GM04503 (cell line): ENCODE measurements at regions not wholly inside any gene's neighbourhood (a gene's known extent, or its start where the extent isn't known, plus 50 kb on each side); places are given as distances from the start of the nearest gene placed in this dataset.

Experiments
- DNase-seq: peaks from one replicate; pipeline ENCODE4 v3.0.0-alpha.2; 2012; ENCODE audit warnings: low read depth

DNA sequence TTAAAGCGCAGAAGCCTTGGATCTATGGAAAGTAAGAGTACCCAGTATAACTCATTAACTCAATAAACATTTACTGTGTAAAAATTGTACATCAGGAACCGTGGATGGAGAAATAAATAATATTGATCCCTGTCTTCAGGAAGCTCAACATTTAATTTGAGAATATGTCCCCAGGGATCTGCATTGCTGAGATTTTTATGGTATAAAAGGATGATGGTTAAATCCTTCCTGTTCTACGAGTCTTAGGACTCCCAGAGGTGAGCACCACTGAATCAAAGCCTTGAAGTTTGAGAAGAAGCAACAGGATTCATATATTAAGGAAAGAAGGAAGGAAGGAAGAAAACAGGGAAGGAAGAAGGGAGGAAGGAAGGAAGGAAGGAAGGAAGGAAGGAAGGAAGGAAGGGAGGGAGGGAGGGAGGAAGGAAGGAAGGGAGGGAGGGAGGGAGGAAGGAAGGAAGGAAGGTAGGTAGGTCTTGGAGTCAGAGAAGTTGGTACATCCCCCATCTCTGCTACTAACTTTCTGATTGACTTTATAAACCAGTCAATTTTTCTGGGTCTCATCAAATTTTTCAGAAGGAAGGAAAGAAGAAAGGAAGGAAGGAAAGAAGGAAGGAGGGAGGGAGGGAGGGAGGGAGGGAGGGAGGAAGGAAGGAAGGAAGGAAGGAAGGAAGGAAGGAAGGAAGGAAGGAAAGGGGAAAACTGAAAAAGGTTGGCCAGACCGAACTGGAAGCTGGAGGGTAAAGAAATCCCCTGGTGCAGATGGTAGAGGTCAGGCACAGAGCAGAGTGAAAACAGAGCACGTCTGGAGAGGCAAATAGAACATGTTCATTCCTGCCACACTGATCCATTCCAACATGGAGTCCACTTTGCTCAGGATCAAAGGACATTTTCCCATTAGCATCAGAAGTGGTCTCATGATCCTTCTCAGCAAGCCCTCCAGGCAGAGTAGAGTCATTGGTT is 422.2 kb upstream of the CDH11 start:
- no peak for DNase-seq

DNA sequence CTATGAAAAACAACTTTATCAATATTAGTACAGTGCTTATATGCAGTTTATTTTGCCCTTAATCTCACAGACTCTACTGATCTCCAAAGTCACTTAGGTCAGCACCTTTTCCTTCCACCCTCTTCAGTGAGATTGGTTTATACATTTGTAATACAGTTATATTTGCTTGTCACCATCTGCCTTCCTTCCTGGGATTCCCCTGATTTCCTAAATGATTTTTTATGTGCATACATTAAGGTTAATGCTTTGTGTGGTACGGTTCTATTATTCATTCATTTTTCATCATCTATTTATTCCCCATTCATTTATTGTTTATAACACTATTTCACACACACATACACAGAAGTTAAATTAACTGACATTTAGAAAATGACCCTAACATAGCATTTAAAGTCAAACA is 419.8 kb upstream of the CDH11 start:
- DNase-seq, result no peak

DNA sequence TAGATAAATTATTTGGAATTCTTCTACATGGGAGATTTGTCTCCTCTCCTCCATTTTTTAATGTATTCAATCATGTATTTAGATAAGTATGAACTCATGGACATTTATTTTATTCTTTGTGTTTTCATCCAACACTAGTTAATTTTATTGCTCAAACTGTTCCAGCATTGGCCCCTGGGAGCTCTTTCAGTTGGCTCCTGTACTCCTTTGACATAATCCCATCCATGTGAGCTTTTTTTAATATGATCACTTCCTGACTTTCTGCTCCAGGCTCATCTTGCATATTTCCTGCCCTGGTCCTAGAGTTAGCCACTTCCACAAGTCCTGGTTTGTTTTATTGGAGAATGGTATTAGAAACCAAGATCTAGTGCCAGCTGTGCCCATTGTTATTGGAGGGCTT is 419.0 kb upstream of the CDH11 start:
- DNase-seq, result no peak

DNA sequence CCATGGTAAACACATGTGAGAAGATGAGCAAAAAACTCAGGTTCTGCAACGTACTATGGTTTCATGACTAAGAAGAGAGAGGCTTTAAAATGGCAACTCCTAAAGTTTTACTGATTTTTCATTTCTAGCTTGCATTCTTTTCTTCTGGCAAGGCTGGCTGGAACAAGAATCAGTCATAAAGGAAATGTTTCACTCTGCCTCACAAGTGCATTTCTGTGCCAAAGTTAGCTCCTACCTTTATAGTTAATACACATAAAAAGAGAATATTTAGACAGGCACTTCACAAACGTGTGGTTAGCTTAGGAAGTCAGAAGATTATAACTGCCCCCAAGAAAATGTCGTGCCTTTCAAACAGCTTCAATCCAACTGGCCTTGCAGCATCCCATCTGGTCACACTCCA is 417.1 kb upstream of the CDH11 start:
- peak; percentile 47 for DNase-seq

DNA sequence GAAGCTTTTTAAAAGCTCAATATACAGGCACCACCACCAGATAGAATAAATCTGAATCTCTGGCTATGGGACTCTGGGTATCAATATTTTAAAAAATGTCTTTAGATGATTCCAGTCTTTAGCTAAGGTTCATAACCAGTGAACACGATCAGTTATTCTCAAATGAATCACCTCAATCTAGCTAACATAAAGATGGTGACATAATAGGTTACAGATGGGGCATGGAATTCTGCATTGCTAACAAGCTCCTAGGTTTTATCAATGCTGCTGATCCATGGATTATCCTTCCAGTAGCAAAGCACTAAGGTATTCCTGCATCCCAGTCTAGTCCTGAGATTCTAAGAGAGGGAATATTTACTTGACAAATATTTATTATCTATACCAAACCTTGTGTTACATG is 415.5 kb upstream of the CDH11 start:
- DNase-seq, result no peak

DNA sequence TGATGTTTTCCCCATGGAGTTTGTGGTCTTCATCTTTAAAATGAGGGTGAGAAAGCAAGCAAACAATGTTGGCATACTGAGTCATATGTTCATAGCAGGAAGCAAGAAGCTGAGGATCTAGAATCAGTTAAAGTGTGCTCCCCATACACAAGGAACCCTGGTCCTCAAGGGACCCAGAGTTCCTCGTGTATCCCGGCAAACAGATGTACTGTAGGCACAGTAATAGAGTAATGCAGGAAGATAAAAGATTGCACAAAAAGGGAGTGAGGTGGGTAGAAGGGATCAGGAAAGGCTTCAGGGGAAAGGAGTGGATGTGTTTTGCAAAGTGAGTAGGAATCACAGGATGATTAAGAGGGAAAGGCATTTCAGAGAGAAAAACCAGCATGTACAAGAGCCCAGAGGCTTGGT is 412.3 kb upstream of the CDH11 start:
- no peak for DNase-seq

DNA sequence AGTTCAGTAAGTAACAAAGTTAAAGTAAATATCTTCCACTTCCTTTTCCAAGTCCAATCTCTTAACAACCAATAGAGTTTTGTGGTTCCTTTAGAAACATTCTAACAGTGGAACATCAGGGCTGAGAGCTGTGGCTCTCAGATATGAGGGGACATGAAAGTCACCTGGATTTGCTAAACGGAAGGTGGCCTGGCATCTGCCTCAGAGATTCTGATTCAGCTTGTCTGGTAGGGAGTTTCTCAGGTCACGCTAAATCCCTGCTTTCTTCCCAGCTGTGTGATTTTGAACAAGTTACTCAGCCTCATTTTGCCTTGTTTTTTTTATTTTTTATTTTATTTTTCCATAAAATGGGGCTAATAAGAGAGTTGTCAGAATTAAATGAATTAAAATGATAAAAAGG is 411.0 kb upstream of the CDH11 start:
- no peak for DNase-seq

DNA sequence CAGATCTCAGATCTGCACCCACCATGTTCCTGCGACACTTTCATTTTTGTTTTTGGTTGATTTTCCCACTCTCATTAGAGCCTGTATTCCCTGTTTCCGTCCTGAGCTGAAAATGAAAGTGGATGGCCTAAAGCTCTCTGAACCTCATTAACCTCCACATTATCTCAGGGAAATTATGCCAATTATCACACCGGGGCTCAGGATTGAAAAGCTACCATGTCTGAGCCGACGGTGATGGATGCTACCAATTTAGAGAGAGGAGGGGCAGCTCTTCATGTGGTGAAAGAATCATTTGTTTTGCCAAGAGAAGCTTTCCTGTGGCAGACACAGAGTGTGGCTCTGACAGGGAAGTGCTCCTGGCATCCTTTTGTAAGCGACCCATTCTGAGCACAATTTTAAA is 410.4 kb upstream of the CDH11 start:
- DNase-seq, result no peak

DNA sequence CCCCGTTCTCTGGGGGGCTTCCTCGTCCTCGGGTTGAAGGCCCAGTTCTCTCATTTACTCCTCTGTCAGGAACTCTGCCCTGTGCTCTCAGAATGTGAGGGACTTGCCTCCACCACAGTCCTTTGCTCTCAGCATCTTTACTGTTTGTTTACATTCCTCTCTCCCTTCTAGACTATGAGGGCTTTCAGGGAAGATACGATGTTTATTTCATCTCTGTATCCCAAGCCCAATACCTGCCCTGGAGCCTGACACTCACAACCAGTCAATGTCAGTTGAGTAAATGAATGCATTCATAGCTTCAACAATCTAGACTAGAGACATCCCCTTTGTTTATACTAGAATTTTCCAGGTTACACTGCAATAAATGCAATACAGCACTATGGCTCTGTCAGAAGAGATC is 409.6 kb upstream of the CDH11 start:
- DNase-seq, result no peak

DNA sequence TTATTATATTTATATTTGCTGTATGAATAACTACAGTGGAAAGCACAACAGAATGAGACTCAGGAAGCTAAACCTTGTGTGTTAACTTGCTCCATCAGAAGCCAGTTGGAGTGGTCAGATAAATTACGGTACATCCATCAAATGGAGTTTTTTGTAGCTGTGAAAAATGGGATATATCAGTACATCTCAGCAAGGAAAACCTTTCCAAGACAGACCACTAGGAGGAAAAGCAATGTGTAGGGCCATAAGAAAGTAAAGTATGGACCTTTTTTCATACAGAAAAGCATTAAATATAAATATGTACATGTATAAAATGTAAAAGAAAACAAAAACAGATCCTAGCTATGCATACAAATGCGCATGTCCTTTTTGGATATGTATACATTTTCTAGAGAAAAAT is 403.8 kb upstream of the CDH11 start:
- no peak for DNase-seq

DNA sequence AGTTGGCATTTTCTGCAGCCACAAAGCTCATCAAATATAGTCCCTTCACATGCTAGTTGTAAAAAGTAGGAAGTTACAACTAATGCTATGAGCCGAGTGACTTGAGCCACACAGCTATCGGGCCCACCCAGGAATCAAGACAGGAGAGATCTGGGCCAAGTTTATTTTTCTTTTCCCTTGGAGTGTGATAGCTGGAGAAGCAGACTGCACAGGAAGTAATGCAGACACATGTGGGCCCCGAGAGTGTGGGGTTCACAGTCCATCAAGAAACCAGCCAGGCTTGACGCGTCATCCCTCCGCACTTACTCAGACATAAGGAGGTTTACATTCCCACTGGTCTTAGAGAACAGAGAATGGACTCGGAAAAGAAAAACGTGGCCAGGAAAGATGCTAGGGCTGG is 403.1 kb upstream of the CDH11 start:
- DNase-seq, result no peak

DNA sequence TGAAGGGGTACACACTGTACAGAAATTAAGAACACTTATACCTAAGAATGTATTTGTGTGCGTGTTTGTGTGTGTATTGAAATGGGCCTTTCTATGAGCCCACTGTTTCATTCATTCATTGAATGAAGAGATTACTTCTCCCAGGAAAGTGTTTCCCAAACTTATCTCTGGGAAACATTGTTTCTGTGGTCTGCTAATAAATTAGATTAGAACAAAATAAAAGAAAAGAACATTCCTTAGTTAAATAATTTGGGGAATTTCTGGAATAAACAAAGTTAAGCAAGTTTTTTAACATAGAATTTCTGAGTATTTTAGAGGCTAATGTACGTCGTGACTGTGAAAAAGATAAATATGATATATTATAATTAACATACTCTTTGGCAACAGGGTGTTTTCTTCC is 402.4 kb upstream of the CDH11 start:
- no peak for DNase-seq

DNA sequence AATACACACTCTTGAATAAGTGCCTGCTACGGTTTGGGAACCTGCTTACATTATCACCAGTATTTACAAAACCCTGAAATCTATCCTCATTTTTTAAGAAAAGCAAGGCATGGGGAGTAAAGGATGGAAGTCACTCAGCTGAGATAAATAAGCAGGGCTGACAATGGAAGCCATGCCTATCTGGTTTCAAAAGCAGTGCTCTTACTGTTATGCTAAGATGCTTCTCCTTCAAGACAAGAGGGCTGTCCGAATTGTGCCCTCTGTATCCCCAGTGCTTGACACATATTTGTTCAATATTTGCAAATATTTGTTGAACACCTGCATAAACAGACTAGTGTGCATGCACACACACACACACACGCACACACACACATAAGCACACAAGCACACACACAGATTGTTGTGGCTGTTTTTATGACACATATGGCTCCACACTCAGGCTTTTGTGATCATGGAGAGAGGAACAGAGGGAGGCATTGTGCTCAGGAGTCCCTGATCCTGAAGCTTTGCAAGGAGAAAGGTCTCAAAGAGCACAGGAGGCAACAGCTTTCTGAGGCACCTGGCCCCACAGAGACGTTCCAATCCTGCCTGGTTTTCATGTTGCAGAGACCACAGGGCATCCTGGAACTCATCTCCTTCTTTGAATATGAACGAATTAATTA is 401.6 kb upstream of the CDH11 start:
- no peak for DNase-seq

DNA sequence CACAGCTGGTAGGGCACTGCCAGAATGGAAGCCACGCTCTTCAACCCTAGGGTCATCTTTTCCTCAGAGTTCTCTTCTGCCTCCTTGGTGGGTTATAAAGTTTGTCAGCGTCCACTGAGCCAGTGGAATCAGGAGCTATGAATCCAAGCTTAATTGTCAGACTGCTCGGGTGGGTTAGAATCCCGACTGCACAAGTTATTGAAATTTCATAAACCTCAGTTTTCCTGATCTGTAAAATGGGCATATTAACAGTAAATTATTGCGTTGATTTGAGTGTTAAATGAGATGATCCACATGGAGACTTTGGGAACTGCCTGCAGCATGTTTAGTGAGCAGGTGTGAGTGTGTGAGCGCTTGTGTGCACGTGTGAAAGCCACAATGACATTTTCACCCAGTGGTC is 400.5 kb upstream of the CDH11 start:
- no peak for DNase-seq

DNA sequence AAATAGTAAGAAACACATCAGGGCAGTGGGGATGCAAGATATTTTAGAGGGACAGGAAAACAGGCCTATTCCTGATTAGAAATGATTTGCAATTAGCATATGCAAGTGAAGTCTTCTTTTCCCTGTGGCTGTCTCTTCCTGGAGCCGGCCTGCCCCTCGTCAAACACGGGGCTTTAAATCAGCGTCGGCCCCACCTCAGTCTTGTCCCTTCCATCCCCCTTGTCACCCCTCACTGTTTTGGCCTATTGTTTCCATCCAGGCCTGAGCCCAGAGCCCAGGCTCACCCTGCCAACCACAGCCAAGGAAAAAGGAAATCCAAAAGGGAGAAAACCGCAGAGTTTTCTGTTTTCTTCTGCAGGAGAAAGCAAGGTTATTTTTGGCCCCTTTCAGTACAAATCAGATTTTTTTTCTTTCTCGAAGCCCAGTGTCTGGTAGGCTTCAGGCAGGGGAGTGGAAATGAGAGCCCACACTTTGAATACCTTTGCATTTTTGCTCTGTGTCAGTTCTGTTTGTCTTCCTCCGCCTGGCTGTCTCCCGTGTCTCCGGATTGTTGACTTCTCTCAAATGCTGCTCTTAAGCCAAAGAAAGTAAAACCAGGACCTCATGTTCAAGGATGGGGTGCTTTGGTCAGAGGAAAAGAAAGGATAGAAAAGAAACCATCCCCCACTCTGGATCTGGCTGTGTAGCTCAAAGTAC is 399.9 kb upstream of the CDH11 start:
- DNase-seq, result no peak

DNA sequence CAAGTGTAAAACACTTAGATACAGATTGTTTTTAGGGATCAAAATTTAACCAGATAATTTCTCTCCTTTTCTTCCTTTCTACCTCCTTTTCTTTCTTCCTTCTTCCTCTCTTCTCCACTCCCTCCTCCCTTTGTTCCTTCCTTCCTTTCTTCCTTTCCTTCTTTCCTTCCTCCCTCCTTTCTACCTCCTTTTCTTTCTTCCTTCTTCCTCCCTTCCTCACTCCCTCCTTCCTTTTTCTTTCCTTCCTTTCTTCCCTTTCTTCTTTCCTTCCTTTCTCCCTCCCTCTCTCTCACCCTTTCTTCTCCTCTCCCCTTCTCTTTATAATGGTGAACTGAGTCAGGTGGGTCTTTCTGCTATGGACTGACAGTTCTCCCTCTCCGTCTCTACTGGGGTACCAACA is 397.5 kb upstream of the CDH11 start:
- DNase-seq, result no peak

DNA sequence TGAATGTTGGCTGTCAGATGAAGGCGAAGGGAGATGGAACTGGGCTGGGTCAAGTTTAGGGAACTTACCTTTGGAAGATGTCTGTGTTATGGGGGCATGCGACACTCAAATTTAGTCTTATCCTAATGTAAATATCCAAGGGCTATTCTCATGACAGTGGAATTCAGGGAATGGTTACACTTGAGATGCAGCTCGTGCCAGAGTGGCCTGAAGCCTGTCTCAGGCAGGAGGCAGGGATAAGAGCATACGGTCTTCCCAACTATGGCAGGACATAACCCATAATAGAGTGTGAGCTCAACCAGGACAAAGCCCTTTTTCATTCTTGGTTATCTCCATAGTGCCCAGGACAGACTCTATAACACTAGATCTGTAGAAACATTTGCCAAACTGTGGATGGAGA is 393.3 kb upstream of the CDH11 start:
- DNase-seq, result no peak

DNA sequence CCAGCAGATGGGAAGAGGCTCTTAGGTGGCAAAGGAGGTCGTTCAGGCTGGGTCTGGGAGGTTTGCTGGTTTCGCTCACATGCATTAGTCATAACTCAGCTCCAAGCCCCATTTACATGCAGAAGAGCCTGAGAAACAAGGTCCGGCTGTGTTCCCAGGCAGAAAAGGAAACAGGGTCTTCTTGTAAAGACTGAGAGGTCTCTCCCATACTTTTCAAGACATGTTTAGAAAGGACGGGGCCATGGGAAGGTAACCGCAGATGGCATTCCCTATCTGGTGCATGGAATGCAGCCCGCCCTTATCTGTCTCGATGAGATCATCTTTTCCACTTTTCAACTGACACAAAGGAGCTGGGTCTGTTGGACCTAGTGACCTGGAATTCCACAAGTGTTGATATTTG is 389.0 kb upstream of the CDH11 start:
- no peak for DNase-seq

DNA sequence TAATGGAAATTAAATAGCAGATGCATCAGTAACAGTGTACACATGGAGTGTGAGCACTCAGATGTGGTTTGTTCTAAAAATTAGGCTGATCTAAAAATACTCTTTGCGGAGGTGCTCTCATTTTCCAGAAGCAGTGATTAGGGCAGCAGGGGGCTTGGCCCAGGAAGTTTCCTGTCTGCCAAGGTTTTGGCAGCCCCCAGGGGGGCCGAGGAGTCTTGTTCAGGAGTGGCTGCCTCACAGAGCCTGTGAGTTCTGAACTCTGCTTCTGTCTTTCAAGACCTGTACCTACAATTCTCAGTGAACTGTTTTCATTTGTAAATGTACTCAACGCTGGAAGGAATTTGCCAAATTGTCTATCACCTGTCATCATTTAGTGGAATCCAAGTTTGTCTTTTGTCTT is 388.4 kb upstream of the CDH11 start:
- no peak for DNase-seq

DNA sequence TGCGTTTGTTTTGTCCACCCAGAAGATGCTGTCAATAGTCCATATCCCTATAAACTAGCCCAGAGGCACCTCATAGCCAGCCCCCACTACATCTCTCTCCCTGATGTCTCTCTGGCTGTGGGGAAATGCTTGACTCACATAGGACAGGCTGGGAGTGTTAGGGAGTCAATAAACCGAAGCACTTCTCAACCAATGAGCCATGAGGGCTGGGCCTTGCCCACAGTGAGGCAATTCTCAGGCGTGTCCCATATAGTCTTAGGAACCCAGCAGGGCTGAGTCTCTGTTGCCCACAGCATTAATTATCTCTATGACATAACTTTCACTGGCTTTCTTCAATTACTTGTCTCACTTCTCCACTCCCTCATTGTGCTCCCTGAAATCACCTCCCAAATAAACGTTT is 387.3 kb upstream of the CDH11 start:
- DNase-seq, result no peak

DNA sequence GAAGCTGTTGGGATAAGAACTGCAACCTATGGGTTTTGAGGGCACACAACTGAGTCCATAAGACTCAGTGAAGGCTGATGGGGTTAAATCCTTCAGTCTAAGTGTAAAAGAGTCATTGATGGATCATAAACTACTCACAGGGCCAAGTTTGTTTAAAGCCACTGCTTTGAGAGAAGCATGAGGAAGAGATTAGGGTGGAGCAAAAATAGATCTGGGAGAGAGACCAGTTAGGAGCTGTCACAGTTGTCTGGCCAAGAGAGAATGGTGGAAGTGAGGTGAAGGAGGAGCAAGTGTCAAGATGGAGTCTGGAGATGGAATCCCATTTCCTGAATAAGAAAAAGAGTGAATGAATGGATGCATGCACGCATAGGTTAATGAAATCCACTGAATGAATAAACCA is 379.1 kb upstream of the CDH11 start:
- DNase-seq, result no peak

DNA sequence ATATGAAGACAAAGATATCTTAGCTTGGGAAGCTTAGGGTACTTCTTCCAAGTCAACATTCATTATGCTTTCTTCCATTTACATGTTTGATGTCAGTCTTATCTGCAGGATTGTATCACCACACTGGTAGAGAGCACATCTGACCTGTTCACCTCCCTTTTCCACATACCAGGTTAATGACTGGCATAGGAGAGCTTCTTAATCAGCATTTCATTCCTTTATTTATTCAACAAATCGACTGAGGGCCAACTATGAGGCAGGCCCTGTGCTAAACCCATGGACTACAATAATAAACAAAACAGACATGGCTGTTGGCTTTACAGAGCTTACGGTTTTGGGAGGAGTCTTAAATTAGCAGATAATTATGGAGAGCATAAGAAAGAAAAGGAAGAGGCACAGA is 378.1 kb upstream of the CDH11 start:
- DNase-seq, result no peak

DNA sequence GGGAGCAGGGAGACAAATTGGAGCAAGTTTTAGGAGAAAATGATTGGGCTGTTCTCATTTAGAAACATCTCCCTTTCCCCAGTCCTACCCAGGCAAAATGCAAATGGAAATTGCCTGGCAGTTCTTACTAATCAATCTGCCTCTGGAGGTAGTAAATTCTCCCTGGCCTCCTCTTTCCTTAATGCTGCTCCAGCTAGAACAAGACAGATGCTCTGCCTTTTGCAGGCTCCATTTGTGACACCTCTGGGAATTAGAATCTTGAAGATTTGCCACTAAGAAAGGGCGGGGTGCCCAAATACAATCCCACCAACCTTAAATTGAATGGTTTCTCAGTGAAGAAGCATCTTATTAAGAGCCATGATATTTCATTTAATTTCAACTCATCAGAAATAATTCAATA is 377.7 kb upstream of the CDH11 start:
- DNase-seq, result no peak
